B cell (primary cell): ENCODE measurements at regions not wholly inside any gene's neighbourhood (a gene's known extent, or its start where the extent isn't known, plus 50 kb on each side); places are given as distances from the start of the nearest gene placed in this dataset.
A peak's percentile ranks its signal among the peaks of the same experiment; 100 is the strongest.

Experiments used
- CTCF ChIP-seq: fragments of 200-600 bp; IDR thresholded peaks from one replicate; pipeline ENCODE4 v1.8.0; 2022; ENCODE audit warnings: antibody characterized with exemption, mild to moderate bottlenecking
- EZH2 ChIP-seq: IDR thresholded peaks from 2 replicates; pipeline ENCODE4 v1.6.1; 2012; ENCODE audit warnings: borderline replicate concordance, low read depth, mild to moderate bottlenecking, moderate library complexity, low read length; ENCODE audit not compliant: insufficient read depth, poor library complexity, severe bottlenecking

GRCh38 chr13:103140001-103140671 lies 73.9 kb upstream of the SLC10A2 start:
- TF ChIP-seq CTCF (peak; percentile 64), EZH2 (no peak)
